Endothelial cell of umbilical vein (primary cell): ENCODE measurements at regions not wholly inside any gene's neighbourhood (a gene's known extent, or its start where the extent isn't known, plus 50 kb on each side); places are given as distances from the start of the nearest gene placed in this dataset.

ENCODE experiments used
- BruUV-seq: library from RNA; stranded (reverse); fragments of 400-500 nt; replicated peaks from 2 replicates; lab custom pipeline; 2021; lab: Mats Ljungman, UMichigan
- CTCF ChIA-PET: fragments of 300-600, 350-600 bp; sonication (Branson Sonifier 250); formaldehyde crosslinking; loops from one replicate; lab custom pipeline; 2021; ENCODE audit warnings: antibody characterized with exemption, inconsistent platforms; lab: Charles Lee
- POLR2A ChIA-PET: fragments of 300-600, 350-600 bp; sonication (Branson Sonifier 250); formaldehyde crosslinking; loops from one replicate; lab custom pipeline; 2021; ENCODE audit warnings: antibody characterized with exemption, inconsistent platforms; lab: Charles Lee
- DNase-seq: peaks from one replicate; pipeline ENCODE4 v3.0.0-alpha.2; 2011; ENCODE audit warnings: low read depth, low spot score
- FAIRE-seq: peaks from 2 replicates; lab custom pipeline; 2011; peaks lifted over from hg19 to GRCh38; lab: Jason Lieb, UNC
- H2AFZ ChIP-seq: 2 replicates; pipeline ENCODE4 v1.6.0; 2012; ENCODE audit warnings: low read depth, low read length, control low read depth, inconsistent platforms
- H3K27ac ChIP-seq: 2 replicates; pipeline ENCODE4 v1.5.1; 2011; ENCODE audit warnings: low read depth, mild to moderate bottlenecking, control low read depth, low read length, moderate library complexity; ENCODE audit not compliant: insufficient read depth
- H3K27me3 ChIP-seq, 2 experiments: 2 replicates each; pipeline versions ENCODE4 v1.6.0 to v1.6.1; 2011; ENCODE audit warnings: low read length in 2 of 2, mixed read lengths in 1 of 2; ENCODE audit not compliant: control insufficient read depth in 2 of 2, insufficient read depth in 2 of 2
- H3K36me3 ChIP-seq, 2 experiments: 2 replicates in 1 of 2; 3 replicates in 1 of 2; pipeline ENCODE4 v1.5.1; 2011; ENCODE audit warnings: low read length in 2 of 2, mild to moderate bottlenecking in 1 of 2, moderate library complexity in 1 of 2; ENCODE audit not compliant: control insufficient read depth in 2 of 2, insufficient read depth in 2 of 2; ENCODE audit errors: extremely low read depth in 1 of 2
- H3K4me1 ChIP-seq: 3 replicates; pipeline ENCODE4 v1.5.1; 2011; ENCODE audit warnings: mild to moderate bottlenecking, low read length; ENCODE audit not compliant: control insufficient read depth, insufficient read depth; ENCODE audit errors: extremely low read depth
- H3K4me2 ChIP-seq: 2 replicates; pipeline ENCODE4 v1.6.1; 2011; ENCODE audit warnings: low read length, control low read depth, mixed read lengths; ENCODE audit not compliant: insufficient read depth
- H3K4me3 ChIP-seq, 3 experiments: fragments of 200-600 bp in 1 of 3; sonication (generic), shearing (Covaris generic) in 1 of 3; replicated peaks in 1 of 3; 2 replicates each; pipeline ENCODE4 v1.5.1; 2011 to 2016; ENCODE audit warnings: control low read depth in 3 of 3, low read length in 3 of 3, mild to moderate bottlenecking in 2 of 3, inconsistent platforms in 1 of 3, low read depth in 1 of 3, moderate library complexity in 1 of 3; ENCODE audit not compliant: insufficient read depth in 1 of 3
- H3K79me2 ChIP-seq: 2 replicates; pipeline ENCODE4 v1.6.0; 2012; ENCODE audit warnings: low read length, inconsistent platforms; ENCODE audit not compliant: control insufficient read depth, insufficient read depth
- H3K9ac ChIP-seq: replicated peaks from 2 replicates; pipeline ENCODE3; 2011; ENCODE audit warnings: low read length, control low read depth; ENCODE audit not compliant: insufficient read depth; ENCODE audit errors: extremely low read depth
- H3K9me1 ChIP-seq: replicated peaks from 3 replicates; pipeline ENCODE4 v1.6.0; 2011; ENCODE audit warnings: mild to moderate bottlenecking, low read length; ENCODE audit not compliant: control insufficient read depth, insufficient read depth; ENCODE audit errors: extremely low read depth
- H3K9me3 ChIP-seq: replicated peaks from 2 replicates; pipeline ENCODE4 v1.5.1; 2012; ENCODE audit warnings: low read length, inconsistent platforms; ENCODE audit not compliant: control insufficient read depth, insufficient read depth
- H4K20me1 ChIP-seq: replicated peaks from 2 replicates; pipeline ENCODE3; 2011; ENCODE audit warnings: mild to moderate bottlenecking, low read length; ENCODE audit not compliant: control insufficient read depth, insufficient read depth; ENCODE audit errors: extremely low read depth
- EZH2 ChIP-seq: IDR thresholded peaks from 2 replicates; pipeline ENCODE4 v1.6.1; 2012; ENCODE audit warnings: borderline replicate concordance, low read depth, mild to moderate bottlenecking, moderate library complexity, low read length, inconsistent platforms; ENCODE audit not compliant: severe bottlenecking
- FOS ChIP-seq: IDR thresholded peaks from 2 replicates; pipeline ENCODE4 v1.6.1; 2011; ENCODE audit warnings: mild to moderate bottlenecking, low read length, moderate library complexity, borderline replicate concordance; ENCODE audit not compliant: insufficient read depth
- GATA2 ChIP-seq: IDR thresholded peaks from 2 replicates; pipeline ENCODE4 v1.7.0; 2011; ENCODE audit warnings: low read depth, mild to moderate bottlenecking, moderate library complexity, mixed read lengths, low read length; ENCODE audit not compliant: insufficient read length, insufficient read depth
- JUN ChIP-seq: IDR thresholded peaks from 2 replicates; pipeline ENCODE4 v1.6.1; 2011; ENCODE audit warnings: borderline replicate concordance, low read depth; ENCODE audit not compliant: insufficient read length, insufficient read depth
- MYC ChIP-seq: IDR thresholded peaks from one replicate; pipeline ENCODE4 v1.6.1; 2011; ENCODE audit warnings: mild to moderate bottlenecking, low read depth, low read length
- POLR2A ChIP-seq: IDR thresholded peaks from 2 replicates; pipeline ENCODE4 v1.6.1; 2012; ENCODE audit warnings: low read depth, mild to moderate bottlenecking, control low read depth, low read length
- POLR2AphosphoS5 ChIP-seq: IDR thresholded peaks from 2 replicates; pipeline ENCODE4 v1.6.1; 2012; ENCODE audit warnings: low read depth, mild to moderate bottlenecking, control low read depth, low read length, moderate library complexity; ENCODE audit not compliant: insufficient read depth
- dilution Hi-C: fragments of 300-500 bp; cut with MboI; formaldehyde crosslinking; loops from one replicate; pipeline ENCODE4 v1.15.0; 2019; ENCODE audit warnings: low sequenced_read_pairs; ENCODE audit not compliant: extremely low pct_ligation_motif_present
- intact Hi-C: fragments of 100-400 bp; cut with micrococcal nuclease; formaldehyde crosslinking; loops from one replicate; pipeline ENCODE4 v1.10.0; 2022
- TF ChIP-seq, protein P1 (sequence below), 2 donors: IDR thresholded peaks; 1 replicate in 1 of 2; 2 replicates in 1 of 2; pipeline ENCODE4 v1.5.1; 2011; ENCODE audit warnings: low read length in 2 of 2, mild to moderate bottlenecking in 2 of 2, moderate library complexity in 2 of 2, control low read depth in 1 of 2, inconsistent platforms in 1 of 2, low read depth in 1 of 2; ENCODE audit not compliant: insufficient read depth in 1 of 2; ENCODE audit errors: extremely low read depth in 1 of 2
- TF ChIP-seq, protein P2 (sequence below): IDR thresholded peaks from 2 replicates; pipeline ENCODE4 v1.6.1; 2011; ENCODE audit not compliant: insufficient read depth, insufficient read length

DNA sequence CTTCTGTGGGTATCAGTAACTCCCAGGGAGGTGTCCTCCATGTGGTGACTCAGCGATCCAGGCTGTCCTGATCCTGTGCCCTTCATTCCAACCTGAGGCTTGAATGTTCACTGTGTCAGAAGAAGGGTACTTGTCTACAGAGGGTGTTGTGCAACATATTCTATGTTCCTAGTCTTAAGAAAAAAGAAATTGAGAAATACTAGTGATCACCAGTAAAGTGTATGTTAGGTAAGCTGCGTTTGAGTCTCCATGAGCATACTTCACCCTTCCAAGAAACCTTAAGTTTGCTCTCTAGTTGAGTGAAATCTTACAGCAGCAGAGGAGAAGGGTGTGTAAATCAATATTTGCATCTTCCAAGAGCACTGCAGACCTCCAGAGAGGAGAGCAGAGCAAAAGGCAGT lies 122.2 kb upstream of the SLC24A5 start:
- FAIRE-seq (no peak), DNase-seq (no peak)
- POLR2A ChIA-PET: no interaction called here
- BruUV-seq: no TSS peak
- H2AFZ ChIP-seq: no peak overlapping the region
- intact Hi-C loops (no loop called here), dilution Hi-C loops (no loop called here)
- H3K4me2 ChIP-seq: no peak overlapping the region
- no peaks in the 10 kb centered on the region for H4K20me1 ChIP-seq
- H3K27ac ChIP-seq: no peak overlapping the region
- CTCF ChIA-PET: interaction anchor here (1.5 to 2.1 kb wide), 3 partner anchors 10 to 802 kb away, joined by 3 to 8 read pairs (median 5); no protein-coding TSS in a partner anchor
- no peak overlapping the region for H3K4me3 ChIP-seq
- no peaks in the 10 kb centered on the region for H3K9me3 ChIP-seq
- no peaks in the 10 kb centered on the region for H3K79me2 ChIP-seq
- TF ChIP-seq FOS: no peak
- TF ChIP-seq POLR2A: no peak
- TF ChIP-seq POLR2AphosphoS5: no peak
- no peak for TF ChIP-seq JUN
- TF ChIP-seq, protein P1, sequence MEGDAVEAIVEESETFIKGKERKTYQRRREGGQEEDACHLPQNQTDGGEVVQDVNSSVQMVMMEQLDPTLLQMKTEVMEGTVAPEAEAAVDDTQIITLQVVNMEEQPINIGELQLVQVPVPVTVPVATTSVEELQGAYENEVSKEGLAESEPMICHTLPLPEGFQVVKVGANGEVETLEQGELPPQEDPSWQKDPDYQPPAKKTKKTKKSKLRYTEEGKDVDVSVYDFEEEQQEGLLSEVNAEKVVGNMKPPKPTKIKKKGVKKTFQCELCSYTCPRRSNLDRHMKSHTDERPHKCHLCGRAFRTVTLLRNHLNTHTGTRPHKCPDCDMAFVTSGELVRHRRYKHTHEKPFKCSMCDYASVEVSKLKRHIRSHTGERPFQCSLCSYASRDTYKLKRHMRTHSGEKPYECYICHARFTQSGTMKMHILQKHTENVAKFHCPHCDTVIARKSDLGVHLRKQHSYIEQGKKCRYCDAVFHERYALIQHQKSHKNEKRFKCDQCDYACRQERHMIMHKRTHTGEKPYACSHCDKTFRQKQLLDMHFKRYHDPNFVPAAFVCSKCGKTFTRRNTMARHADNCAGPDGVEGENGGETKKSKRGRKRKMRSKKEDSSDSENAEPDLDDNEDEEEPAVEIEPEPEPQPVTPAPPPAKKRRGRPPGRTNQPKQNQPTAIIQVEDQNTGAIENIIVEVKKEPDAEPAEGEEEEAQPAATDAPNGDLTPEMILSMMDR (IDR thresholded peaks at IDR 0.05; ENCODE audit: extremely low read depth in 1 of 2, insufficient read depth in 1 of 2, low read depth in 1 of 2, low read length in 2 of 2): no peak
- TF ChIP-seq EZH2: no peak
- TF ChIP-seq, protein P2, sequence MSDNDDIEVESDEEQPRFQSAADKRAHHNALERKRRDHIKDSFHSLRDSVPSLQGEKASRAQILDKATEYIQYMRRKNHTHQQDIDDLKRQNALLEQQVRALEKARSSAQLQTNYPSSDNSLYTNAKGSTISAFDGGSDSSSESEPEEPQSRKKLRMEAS: no peak
- no peak for TF ChIP-seq MYC
- no peak for TF ChIP-seq GATA2
- H3K4me1 ChIP-seq: no peaks in the 10 kb centered on the region
- H3K9me1 ChIP-seq: no peaks in the 10 kb centered on the region
- peaks cover 2 to 6% of the 10 kb centered on the region in 2 experiments for H3K27me3 ChIP-seq
- H3K36me3 ChIP-seq: no peaks in the 10 kb centered on the region
- no peak overlapping the region for H3K9ac ChIP-seq
